ENCODE measurements at regions not wholly inside any gene's neighbourhood (a gene's known extent, or its start where the extent isn't known, plus 50 kb on each side); places are given as distances from the start of the nearest gene placed in this dataset.

DNA sequence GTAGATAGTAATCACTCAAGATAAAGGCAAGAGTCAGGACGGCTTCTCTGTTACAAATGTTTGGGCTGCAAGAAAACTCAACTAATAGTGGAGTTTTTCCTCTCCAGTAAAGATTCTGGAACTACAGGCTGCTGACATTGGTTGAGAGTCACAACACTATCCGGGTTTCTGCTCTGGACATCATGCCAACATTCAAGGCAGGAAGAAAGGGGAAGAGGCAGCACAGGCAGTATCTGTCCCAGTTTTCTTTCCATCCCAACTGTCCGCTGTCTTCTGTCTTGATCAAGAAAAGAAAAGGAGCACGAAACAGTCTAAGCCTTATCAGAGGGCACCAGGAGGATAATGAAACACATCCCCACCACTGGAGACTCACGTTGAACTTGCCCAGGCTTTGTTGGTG is 132.1 kb downstream of the MAIP1 start:
- H3K4me3 ChIP-seq (ENCODE audit: low read depth, low read length): no peak overlapping the region
- TF ChIP-seq, protein P1, sequence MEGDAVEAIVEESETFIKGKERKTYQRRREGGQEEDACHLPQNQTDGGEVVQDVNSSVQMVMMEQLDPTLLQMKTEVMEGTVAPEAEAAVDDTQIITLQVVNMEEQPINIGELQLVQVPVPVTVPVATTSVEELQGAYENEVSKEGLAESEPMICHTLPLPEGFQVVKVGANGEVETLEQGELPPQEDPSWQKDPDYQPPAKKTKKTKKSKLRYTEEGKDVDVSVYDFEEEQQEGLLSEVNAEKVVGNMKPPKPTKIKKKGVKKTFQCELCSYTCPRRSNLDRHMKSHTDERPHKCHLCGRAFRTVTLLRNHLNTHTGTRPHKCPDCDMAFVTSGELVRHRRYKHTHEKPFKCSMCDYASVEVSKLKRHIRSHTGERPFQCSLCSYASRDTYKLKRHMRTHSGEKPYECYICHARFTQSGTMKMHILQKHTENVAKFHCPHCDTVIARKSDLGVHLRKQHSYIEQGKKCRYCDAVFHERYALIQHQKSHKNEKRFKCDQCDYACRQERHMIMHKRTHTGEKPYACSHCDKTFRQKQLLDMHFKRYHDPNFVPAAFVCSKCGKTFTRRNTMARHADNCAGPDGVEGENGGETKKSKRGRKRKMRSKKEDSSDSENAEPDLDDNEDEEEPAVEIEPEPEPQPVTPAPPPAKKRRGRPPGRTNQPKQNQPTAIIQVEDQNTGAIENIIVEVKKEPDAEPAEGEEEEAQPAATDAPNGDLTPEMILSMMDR (IDR thresholded peaks at IDR 0.05; ENCODE audit: low read depth, low read length): no peak

DNA sequence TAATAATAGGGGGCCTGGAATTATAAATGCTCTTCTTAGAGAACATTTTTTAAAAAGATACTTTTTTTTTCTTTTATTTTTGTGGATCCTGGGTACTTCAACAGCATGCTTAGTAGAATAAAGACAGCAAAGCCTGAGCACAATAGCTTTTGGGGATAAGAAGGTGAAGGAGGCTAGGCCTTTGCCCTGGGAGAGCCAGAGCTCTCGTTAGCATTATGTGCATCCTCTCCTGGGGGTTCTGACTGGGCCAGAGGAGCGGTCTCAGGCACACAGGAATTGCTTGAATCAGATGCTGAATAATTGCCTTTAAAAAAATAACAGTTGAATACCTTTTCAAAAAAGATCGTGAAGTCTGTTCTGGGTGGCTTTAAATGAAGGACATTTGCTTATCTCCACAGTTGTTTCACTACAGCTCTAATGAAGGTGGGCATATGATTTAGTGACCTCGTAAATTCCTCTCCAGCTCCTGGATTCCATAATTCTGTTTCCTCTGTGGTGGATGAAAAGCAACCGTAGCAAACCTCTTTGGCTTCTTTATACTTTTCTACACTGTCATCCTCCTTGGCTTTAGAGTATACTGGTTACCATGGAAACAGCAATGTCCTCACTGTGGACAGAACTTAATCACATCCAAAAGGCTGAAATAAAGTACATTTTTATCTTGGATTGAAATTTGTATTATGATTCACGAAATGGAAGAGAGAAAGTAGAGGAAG is 133.8 kb downstream of the MAIP1 start:
- TF ChIP-seq, protein P1 (IDR thresholded peaks at IDR 0.05; ENCODE audit: low read depth, low read length): no peak
- H3K4me3 ChIP-seq (ENCODE audit: low read depth, low read length): no peak overlapping the region

DNA sequence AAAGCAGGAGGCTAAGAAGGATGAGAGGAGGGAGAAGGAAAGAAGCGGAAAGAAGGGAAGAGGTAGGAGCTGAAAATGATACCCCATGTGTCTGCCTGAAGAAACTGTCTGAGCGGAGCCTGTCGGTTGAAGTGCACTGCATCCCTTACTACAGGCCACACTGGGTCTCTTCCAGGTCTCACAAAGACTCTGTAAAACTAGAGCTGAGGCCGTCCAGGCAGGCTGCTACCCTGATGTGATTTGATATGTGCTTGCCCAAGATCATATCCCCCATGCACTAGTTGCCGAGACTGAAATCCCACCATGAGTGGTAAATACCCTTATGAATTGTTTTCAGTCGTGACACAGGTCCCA is 134.4 kb downstream of the MAIP1 start:
- no peak overlapping the region for H3K4me3 ChIP-seq (ENCODE audit: low read depth, low read length)
- TF ChIP-seq, protein P1 (IDR thresholded peaks at IDR 0.05; ENCODE audit: low read depth, low read length): no peak

DNA sequence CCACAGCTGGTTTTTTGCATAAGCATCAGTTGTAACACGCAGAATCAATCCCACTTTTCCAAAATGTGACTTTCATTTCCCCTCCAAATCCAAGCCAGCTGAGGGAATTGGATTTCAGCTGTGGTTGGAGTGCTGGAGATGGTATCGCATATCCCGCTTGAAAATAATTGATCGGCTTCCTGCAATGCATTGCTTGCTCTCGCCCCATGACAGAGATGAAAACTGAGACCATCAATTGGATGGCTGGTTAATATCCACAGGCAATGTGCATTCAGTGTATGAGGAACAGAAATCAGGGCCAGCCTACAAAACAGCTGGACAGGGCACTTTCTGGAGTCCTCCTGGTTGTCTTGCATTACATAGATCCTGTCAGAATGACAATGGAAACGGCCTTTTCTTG is 135.3 kb downstream of the MAIP1 start:
- TF ChIP-seq, protein P1 (IDR thresholded peaks at IDR 0.05; ENCODE audit: low read depth, low read length): no peak
- H3K4me3 ChIP-seq (ENCODE audit: low read depth, low read length): no peak overlapping the region

DNA sequence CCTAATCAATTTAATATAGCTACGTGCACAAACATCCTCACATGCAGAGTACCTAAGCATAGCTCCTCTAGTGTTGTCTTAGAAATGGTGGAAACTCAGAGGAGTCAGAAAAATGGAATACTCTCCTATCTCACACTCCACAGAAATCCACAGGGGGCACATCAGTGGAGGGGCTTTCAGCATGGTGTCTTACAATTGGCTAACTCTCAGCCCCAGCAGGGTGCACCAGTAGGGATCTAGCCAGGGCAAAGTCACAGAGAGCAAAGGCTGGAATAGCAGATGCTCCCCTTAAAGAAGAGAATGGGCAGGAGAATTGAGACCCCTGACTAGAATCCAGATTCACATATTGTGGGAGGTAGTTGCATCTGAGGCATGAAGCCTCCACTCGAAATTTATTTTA is 135.7 kb downstream of the MAIP1 start:
- H3K4me3 ChIP-seq (ENCODE audit: low read depth, low read length): no peak overlapping the region
- TF ChIP-seq, protein P1 (IDR thresholded peaks at IDR 0.05; ENCODE audit: low read depth, low read length): no peak

DNA sequence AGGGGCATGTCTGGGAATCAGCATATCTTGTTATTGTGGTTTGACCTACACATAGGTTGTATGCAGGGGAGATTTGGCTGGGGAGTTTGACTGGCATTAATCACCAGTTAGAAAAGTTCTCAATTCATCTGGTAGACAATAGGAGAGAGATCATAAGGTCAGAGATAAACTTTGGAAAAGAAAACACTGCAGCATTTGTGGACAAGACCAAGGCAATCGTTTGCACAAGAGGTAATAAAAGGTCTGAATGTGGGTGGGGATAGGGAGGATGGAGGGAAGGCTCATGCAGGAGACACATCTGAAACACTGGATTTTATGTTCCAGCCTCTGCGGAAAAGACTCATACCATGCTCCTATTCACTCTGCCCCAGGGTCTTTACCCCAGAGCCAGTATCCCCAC is 136.9 kb downstream of the MAIP1 start:
- TF ChIP-seq, protein P1 (IDR thresholded peaks at IDR 0.05; ENCODE audit: low read depth, low read length): no peak
- no peak overlapping the region for H3K4me3 ChIP-seq (ENCODE audit: low read depth, low read length)

DNA sequence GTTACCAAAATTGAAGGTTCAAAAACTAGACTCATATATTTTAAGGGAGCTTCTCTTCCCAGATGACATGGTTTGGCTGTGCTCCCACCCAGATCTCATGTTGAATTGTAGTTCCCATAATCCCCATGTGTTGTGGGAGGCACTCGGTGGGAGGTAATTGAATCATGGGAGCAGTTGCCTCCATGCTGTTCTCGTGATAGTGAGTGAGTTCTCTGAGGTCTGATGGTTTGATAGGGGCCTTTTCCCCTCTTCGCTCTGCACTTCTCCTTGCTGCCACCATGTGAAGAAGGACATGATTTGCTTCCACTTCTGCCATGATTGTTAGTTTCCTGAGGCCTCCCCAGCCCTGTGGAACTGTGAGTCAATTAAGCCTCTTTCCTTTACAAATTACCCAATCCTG is 140.1 kb downstream of the MAIP1 start:
- H3K4me3 ChIP-seq (ENCODE audit: low read depth, low read length): no peak overlapping the region
- TF ChIP-seq, protein P1 (IDR thresholded peaks at IDR 0.05; ENCODE audit: low read depth, low read length): no peak
